Heart left ventricle (tissue), 16 donors: ENCODE measurements at regions not wholly inside any gene's neighbourhood (a gene's known extent, or its start where the extent isn't known, plus 50 kb on each side); places are given as distances from the start of the nearest gene placed in this dataset.

Experiments used
- ATAC-seq, 4 donors: fragments of 200-7000 bp; cut with Tn5 transposase; one replicate each; pipeline ENCODE4 v1.9.1; 2020 to 2022; ENCODE audit warnings: moderate library complexity in 4 of 4, mild to moderate bottlenecking in 3 of 4, moderate number of reproducible peaks in 1 of 4
- DNase-seq, 5 donors: peaks; one replicate each; pipeline ENCODE4 v3.0.0-alpha.2; 2020
- H3K27ac ChIP-seq, 12 donors: fragments of 200-600 bp; sonication (generic) in 4 of 12; one replicate each; pipeline versions ENCODE4 v1.5.0 to v1.8.0; 2016 to 2022; ENCODE audit warnings: mild to moderate bottlenecking in 2 of 12
- H3K27me3 ChIP-seq, 9 donors: fragments of 200-600 bp; sonication (generic) in 2 of 9; one replicate each; pipeline versions ENCODE4 v1.5.1 to v1.8.0; 2016 to 2022; ENCODE audit warnings: mild to moderate bottlenecking in 3 of 9
- H3K36me3 ChIP-seq, 9 donors: fragments of 200-600 bp; sonication (generic) in 2 of 9; one replicate each; pipeline versions ENCODE4 v1.5.0 to v1.8.0; 2018 to 2022; ENCODE audit warnings: mild to moderate bottlenecking in 2 of 9
- H3K4me1 ChIP-seq, 12 donors: fragments of 200-600 bp; sonication (generic) in 4 of 12; one replicate each; pipeline versions ENCODE4 v1.5.0 to v1.8.0; 2016 to 2022; ENCODE audit warnings: mild to moderate bottlenecking in 3 of 12
- H3K4me3 ChIP-seq, 12 donors: fragments of 200-600 bp; sonication (generic) in 4 of 12; one replicate each; pipeline versions ENCODE4 v1.5.0 to v1.8.0; 2017 to 2022; ENCODE audit warnings: mild to moderate bottlenecking in 9 of 12, moderate library complexity in 4 of 12
- H3K9me3 ChIP-seq, 12 donors: fragments of 200-600 bp; sonication (generic) in 4 of 12; one replicate each; pipeline versions ENCODE4 v1.5.0 to v1.8.0; 2016 to 2022; ENCODE audit warnings: mild to moderate bottlenecking in 1 of 12
- CTCF ChIP-seq, 12 donors: fragments of 200-600 bp; sonication (generic) in 4 of 12; IDR thresholded peaks; one replicate each; pipeline versions ENCODE4 v1.5.0 to v1.8.0; 2018 to 2022; ENCODE audit warnings: antibody characterized with exemption in 12 of 12, mild to moderate bottlenecking in 5 of 12
- POLR2A ChIP-seq, 2 donors: fragments of 450-650 bp; IDR thresholded peaks; one replicate each; pipeline ENCODE4 v1.6.1; 2017; ENCODE audit warnings: antibody characterized with exemption in 2 of 2, mild to moderate bottlenecking in 2 of 2, moderate library complexity in 2 of 2
- WGBS, 4 donors: extraction: QIAGEN DNeasy Blood & Tissue Kit in 2 of 4; methylation state at CpG; one replicate each; pipeline versions ENCODE4 v1.1.5 to v1.1.7; 2013 to 2018; 5-methylcytosine and 5-hydroxymethylcytosine counted together
- intact Hi-C, 10 donors: fragments of 100-400 bp; cut with DNase I; formaldehyde crosslinking; loops; one replicate each; pipeline versions ENCODE4 v1.11.1 to v1.14.2; 2022
- donor health status: ischemic (EF 13 %, LVEDD 7.1; RV severe dilation, severe dysfunction).
- donor health status: healthy with polysubstance abuse.
- donor health status: DM: no; HTN: yes; CAD: no.
- donor health status: DM: no; HTN: no; CAD: no.
- donor health status: ischemic (EF 25% LVEDD 6.9; RV normal size, moderate dysfunction).
- donor health status: ischemic (EF 25% LVEDD 5.7; RV mildly dilated, moderate dysfunction).
- donor health status: healthy.
- donor health status: DM: yes; HTN: yes; CAD: no.
- donor health status: ischemic (EF 35%, LVEDD 5.7; RV mildly dilated, moderate dysfunction).
- donor health status: nonischemic (EF 11% LVEDD 7.7; RV severe dilation, severe dysfunction).
- donor health status: DM: yes; HTN: yes; CAD: no.
- donor health status: PGD.
- donor health status: ischemic (EF 29% LVEDD 5.4; RV normal size, mild dysfunction).
- donor health status: nonischemic (EF 23%, LVEDD 6.1; RV moderate dilation, normal function).

- H3K27ac ChIP-seq, result no peak overlapping the region
- H3K4me1 ChIP-seq, result peaks cover 0 to 4% (median 0%) of the 10 kb centered on the region in 12 donors
- no peaks in the 10 kb centered on the region for H3K36me3 ChIP-seq
- DNase-seq (no peak), ATAC-seq (no peak)
- no peak for TF ChIP-seq POLR2A (IDR thresholded peaks at IDR 0.05)
- no peak for TF ChIP-seq CTCF (IDR thresholded peaks at IDR 0.05)
- H3K4me3 ChIP-seq, result no peak overlapping the region
- no peaks in the 10 kb centered on the region for H3K9me3 ChIP-seq
- WGBS, 4 donors, result 72 to 95% (median 82%) methylated on average over 1 of the region's 1 CpG
- no peaks in the 10 kb centered on the region for H3K27me3 ChIP-seq
- intact Hi-C loops, result no loop called here
Observed at GRCh38 chr6:145272246-145272645, 463.1 kb downstream of the EPM2A start.

- Histone ChIP-seq H3K4me1 (peaks cover 0 to 7% (median 4%) of the 10 kb centered on the region in 12 donors), H3K4me3 (no peak overlapping the region), H3K27ac (no peak overlapping the region), H3K9me3 (no peaks in the 10 kb centered on the region), H3K27me3 (no peaks in the 10 kb centered on the region), H3K36me3 (no peaks in the 10 kb centered on the region)
- intact Hi-C loops, result no loop called here
- ATAC-seq (no peak), DNase-seq (no peak)
- no peak for TF ChIP-seq POLR2A (IDR thresholded peaks at IDR 0.05)
- 87 to 98% (median 92%) methylated on average over 1 of the region's 1 CpG for WGBS, 4 donors
Observed at GRCh38 chr6:145273136-145273535, 462.2 kb downstream of the EPM2A start.

- Histone ChIP-seq H3K4me1 (peaks cover 0 to 9% (median 4%) of the 10 kb centered on the region in 12 donors), H3K27ac (no peak overlapping the region), H3K36me3 (no peaks in the 10 kb centered on the region), H3K9me3 (no peaks in the 10 kb centered on the region), H3K4me3 (no peak overlapping the region), H3K27me3 (no peaks in the 10 kb centered on the region)
- intact Hi-C loops, result no loop called here
- no peak for TF ChIP-seq POLR2A (IDR thresholded peaks at IDR 0.05)
- no peak for TF ChIP-seq CTCF (IDR thresholded peaks at IDR 0.05)
- ATAC-seq, result no peak
- no peak for DNase-seq
- WGBS, 4 donors, result 72 to 83% (median 79%) methylated on average over 1 of the region's 1 CpG
Observed at GRCh38 chr6:145274083-145274482, 461.2 kb downstream of the EPM2A start.

GRCh38 chr6:145275019-145275418 is 460.3 kb downstream of the EPM2A start:
- Histone ChIP-seq H3K4me1 (peaks cover 0 to 9% (median 4%) of the 10 kb centered on the region in 12 donors), H3K36me3 (no peaks in the 10 kb centered on the region), H3K4me3 (no peak overlapping the region), H3K9me3 (no peaks in the 10 kb centered on the region), H3K27ac (no peak overlapping the region), H3K27me3 (no peaks in the 10 kb centered on the region)
- 89 to 92% (median 91%) methylated on average over 6 of the region's 6 CpGs for WGBS, 4 donors
- intact Hi-C loops, result no loop called here
- no peak for TF ChIP-seq POLR2A (IDR thresholded peaks at IDR 0.05)
- TF ChIP-seq CTCF (IDR thresholded peaks at IDR 0.05), result no peak
- ATAC-seq (no peak), DNase-seq (no peak)

GRCh38 chr6:145275787-145276186 is 459.5 kb downstream of the EPM2A start:
- H3K27me3 ChIP-seq, result no peaks in the 10 kb centered on the region
- ATAC-seq (no peak), DNase-seq (no peak)
- H3K9me3 ChIP-seq, result no peaks in the 10 kb centered on the region
- intact Hi-C loops, result no loop called here
- TF ChIP-seq CTCF (IDR thresholded peaks at IDR 0.05), result no peak
- H3K27ac ChIP-seq, result no peak overlapping the region
- WGBS, 4 donors, result 91 to 99% (median 94%) methylated on average over 1 of the region's 1 CpG
- H3K4me3 ChIP-seq, result no peak overlapping the region
- no peaks in the 10 kb centered on the region for H3K36me3 ChIP-seq
- H3K4me1 ChIP-seq, result peaks cover 0 to 9% (median 4%) of the 10 kb centered on the region in 12 donors
